ENCODE measurements at regions not wholly inside any gene's neighbourhood (a gene's known extent, or its start where the extent isn't known, plus 50 kb on each side); places are given as distances from the start of the nearest gene placed in this dataset.

- TF ChIP-seq TSHZ2 (CRISPR knock-in tag; IDR thresholded peaks at IDR 0.05) = no peak
These were observed 148.5 kb upstream of the SESN3 start (continued) for GRCh38 chr11:95379479-95379878.

- TF ChIP-seq CSRNP3 (CRISPR knock-in tag; IDR thresholded peaks at IDR 0.05) (no peak), PPARA (CRISPR knock-in tag; IDR thresholded peaks at IDR 0.05; ENCODE audit: borderline replicate concordance) (no peak), ISL1 (CRISPR knock-in tag; IDR thresholded peaks at IDR 0.05) (no peak), ZNF565 (CRISPR knock-in tag; conservative IDR thresholded peaks at IDR 0.05; ENCODE audit: low read depth) (no peak), GLIS3 (CRISPR knock-in tag; IDR thresholded peaks at IDR 0.05) (no peak), BACH2 (CRISPR knock-in tag; IDR thresholded peaks at IDR 0.05; ENCODE audit: borderline replicate concordance) (no peak)
- ATAC-seq = no peak
These were observed 147.8 kb upstream of the SESN3 start for GRCh38 chr11:95378789-95379188.

DNA sequence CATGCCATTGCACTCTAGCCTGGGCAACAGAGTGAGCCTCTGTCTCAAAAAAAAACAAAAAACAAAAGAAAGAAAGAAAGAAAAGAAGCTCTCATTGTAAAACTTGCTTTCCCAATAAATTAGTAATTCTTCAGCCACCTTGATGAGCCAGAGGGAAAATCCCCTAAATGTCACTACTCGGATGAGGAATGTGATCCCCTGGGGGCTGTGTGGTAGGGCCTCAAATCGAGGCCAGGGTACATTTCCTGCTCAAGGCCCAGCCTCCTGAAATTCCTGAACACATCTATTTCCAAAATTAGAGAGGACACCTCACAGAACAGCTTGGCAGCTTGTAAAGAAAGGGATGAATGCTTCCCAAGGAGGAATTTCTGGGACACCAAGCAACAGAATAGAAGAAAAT, 147.1 kb upstream of the SESN3 start:
- ATAC-seq = no peak
- TF ChIP-seq TOX (CRISPR knock-in tag; IDR thresholded peaks at IDR 0.05; ENCODE audit: borderline replicate concordance) (no peak), CSDC2 (CRISPR knock-in tag; IDR thresholded peaks at IDR 0.05) (no peak), ZC3H10 (CRISPR knock-in tag; IDR thresholded peaks at IDR 0.05) (no peak), TSHZ2 (CRISPR knock-in tag; IDR thresholded peaks at IDR 0.05) (no peak), ZNF70 (CRISPR knock-in tag; IDR thresholded peaks at IDR 0.05) (no peak), PPARA (CRISPR knock-in tag; IDR thresholded peaks at IDR 0.05; ENCODE audit: borderline replicate concordance) (no peak), CREB5 (CRISPR knock-in tag; IDR thresholded peaks at IDR 0.05; ENCODE audit: low read depth) (no peak)
- TF ChIP-seq, protein P1, sequence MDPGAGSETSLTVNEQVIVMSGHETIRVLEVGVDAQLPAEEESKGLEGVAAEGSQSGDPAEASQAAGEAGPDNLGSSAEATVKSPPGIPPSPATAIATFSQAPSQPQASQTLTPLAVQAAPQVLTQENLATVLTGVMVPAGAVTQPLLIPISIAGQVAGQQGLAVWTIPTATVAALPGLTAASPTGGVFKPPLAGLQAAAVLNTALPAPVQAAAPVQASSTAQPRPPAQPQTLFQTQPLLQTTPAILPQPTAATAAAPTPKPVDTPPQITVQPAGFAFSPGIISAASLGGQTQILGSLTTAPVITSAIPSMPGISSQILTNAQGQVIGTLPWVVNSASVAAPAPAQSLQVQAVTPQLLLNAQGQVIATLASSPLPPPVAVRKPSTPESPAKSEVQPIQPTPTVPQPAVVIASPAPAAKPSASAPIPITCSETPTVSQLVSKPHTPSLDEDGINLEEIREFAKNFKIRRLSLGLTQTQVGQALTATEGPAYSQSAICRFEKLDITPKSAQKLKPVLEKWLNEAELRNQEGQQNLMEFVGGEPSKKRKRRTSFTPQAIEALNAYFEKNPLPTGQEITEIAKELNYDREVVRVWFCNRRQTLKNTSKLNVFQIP (CRISPR knock-in tag; IDR thresholded peaks at IDR 0.05; ENCODE audit: borderline replicate concordance, low read depth) = no peak
- TF ChIP-seq, protein P2, sequence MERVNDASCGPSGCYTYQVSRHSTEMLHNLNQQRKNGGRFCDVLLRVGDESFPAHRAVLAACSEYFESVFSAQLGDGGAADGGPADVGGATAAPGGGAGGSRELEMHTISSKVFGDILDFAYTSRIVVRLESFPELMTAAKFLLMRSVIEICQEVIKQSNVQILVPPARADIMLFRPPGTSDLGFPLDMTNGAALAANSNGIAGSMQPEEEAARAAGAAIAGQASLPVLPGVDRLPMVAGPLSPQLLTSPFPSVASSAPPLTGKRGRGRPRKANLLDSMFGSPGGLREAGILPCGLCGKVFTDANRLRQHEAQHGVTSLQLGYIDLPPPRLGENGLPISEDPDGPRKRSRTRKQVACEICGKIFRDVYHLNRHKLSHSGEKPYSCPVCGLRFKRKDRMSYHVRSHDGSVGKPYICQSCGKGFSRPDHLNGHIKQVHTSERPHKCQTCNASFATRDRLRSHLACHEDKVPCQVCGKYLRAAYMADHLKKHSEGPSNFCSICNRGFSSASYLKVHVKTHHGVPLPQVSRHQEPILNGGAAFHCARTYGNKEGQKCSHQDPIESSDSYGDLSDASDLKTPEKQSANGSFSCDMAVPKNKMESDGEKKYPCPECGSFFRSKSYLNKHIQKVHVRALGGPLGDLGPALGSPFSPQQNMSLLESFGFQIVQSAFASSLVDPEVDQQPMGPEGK (CRISPR knock-in tag; IDR thresholded peaks at IDR 0.05; ENCODE audit: borderline replicate concordance) = no peak

- TF ChIP-seq ZNF565 (CRISPR knock-in tag; conservative IDR thresholded peaks at IDR 0.05; ENCODE audit: low read depth) (no peak), ZNF70 (CRISPR knock-in tag; IDR thresholded peaks at IDR 0.05) (no peak), ZNF8 (CRISPR knock-in tag; IDR thresholded peaks at IDR 0.05) (no peak), PPARA (CRISPR knock-in tag; IDR thresholded peaks at IDR 0.05; ENCODE audit: borderline replicate concordance) (no peak), TSHZ2 (CRISPR knock-in tag; IDR thresholded peaks at IDR 0.05) (no peak)
These were observed 144.9 kb upstream of the SESN3 start for GRCh38 chr11:95375886-95376285.

More at GRCh38 chr11:95375886-95376285, 144.9 kb upstream of the SESN3 start:
- ATAC-seq = no peak

All from SK-N-SH treated with all-trans-retinoic acid at 6 μM for 48 hours (cell line).